Lower leg skin (tissue), 3 donors: ENCODE measurements at regions not wholly inside any gene's neighbourhood (a gene's known extent, or its start where the extent isn't known, plus 50 kb on each side); places are given as distances from the start of the nearest gene placed in this dataset.
"Not testable (repeated sequence)": the region's sequence is repeated elsewhere in the genome, so short reads cannot be mapped to it uniquely, and the experiment has no call there.

Experiments
- CTCF ChIP-seq, 3 donors: fragments of 450-650 bp; IDR thresholded peaks; one replicate each; pipeline ENCODE4 v1.5.1; 2016; ENCODE audit warnings: antibody characterized with exemption in 3 of 3, mild to moderate bottlenecking in 3 of 3, moderate library complexity in 2 of 3
- POLR2A ChIP-seq, 2 donors: fragments of 450-650 bp; IDR thresholded peaks; one replicate each; pipeline ENCODE4 v1.6.1; 2016 to 2017; ENCODE audit warnings: antibody characterized with exemption in 2 of 2, mild to moderate bottlenecking in 1 of 2, moderate library complexity in 1 of 2

GRCh38 chr14:106717544-106717943 is 1191.2 kb downstream of the TMEM121 start:
- not testable (repeated sequence) for TF ChIP-seq POLR2A, CTCF (IDR thresholded peaks at IDR 0.05)
